ENCODE measurements at regions not wholly inside any gene's neighbourhood (a gene's known extent, or its start where the extent isn't known, plus 50 kb on each side); places are given as distances from the start of the nearest gene placed in this dataset.

- no peak for TF ChIP-seq CTCF (IDR thresholded peaks at IDR 0.05)
- no peak for TF ChIP-seq POLR2AphosphoS5 (IDR thresholded peaks at IDR 0.05)
- TF ChIP-seq POLR2A (IDR thresholded peaks at IDR 0.05; ENCODE audit: low read depth) = no peak
- no peak for TF ChIP-seq EP300 (IDR thresholded peaks at IDR 0.05)
Observed at GRCh38 chr16:52819405-52819804, 233.3 kb downstream of the CHD9NB start.
